ENCODE measurements at regions not wholly inside any gene's neighbourhood (a gene's known extent, or its start where the extent isn't known, plus 50 kb on each side); places are given as distances from the start of the nearest gene placed in this dataset.

GRCh38 chr14:34246206-34246605 lies 215.8 kb downstream of the SPTSSA start:
- no peak for ATAC-seq
- Histone ChIP-seq H3K9me3 (no peaks in the 10 kb centered on the region), H3K27ac (no peak overlapping the region), H3K4me3 (no peak overlapping the region), H3K27me3 (peaks cover 0 to 3% (median 0%) of the 10 kb centered on the region in 9 donors), H3K4me1 (peaks cover 0 to 17% (median 11%) of the 10 kb centered on the region in 12 donors), H3K36me3 (no peaks in the 10 kb centered on the region)
- WGBS, 4 donors, result 41 to 87% (median 71%) methylated on average over 4 of the region's 4 CpGs
- intact Hi-C loops (cut with DNase I), result no loop called here
- no peak for TF ChIP-seq POLR2A (IDR thresholded peaks at IDR 0.05)
- TF ChIP-seq, protein P1, sequence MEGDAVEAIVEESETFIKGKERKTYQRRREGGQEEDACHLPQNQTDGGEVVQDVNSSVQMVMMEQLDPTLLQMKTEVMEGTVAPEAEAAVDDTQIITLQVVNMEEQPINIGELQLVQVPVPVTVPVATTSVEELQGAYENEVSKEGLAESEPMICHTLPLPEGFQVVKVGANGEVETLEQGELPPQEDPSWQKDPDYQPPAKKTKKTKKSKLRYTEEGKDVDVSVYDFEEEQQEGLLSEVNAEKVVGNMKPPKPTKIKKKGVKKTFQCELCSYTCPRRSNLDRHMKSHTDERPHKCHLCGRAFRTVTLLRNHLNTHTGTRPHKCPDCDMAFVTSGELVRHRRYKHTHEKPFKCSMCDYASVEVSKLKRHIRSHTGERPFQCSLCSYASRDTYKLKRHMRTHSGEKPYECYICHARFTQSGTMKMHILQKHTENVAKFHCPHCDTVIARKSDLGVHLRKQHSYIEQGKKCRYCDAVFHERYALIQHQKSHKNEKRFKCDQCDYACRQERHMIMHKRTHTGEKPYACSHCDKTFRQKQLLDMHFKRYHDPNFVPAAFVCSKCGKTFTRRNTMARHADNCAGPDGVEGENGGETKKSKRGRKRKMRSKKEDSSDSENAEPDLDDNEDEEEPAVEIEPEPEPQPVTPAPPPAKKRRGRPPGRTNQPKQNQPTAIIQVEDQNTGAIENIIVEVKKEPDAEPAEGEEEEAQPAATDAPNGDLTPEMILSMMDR (IDR thresholded peaks at IDR 0.05), result no peak
- no peak for DNase-seq

DNA sequence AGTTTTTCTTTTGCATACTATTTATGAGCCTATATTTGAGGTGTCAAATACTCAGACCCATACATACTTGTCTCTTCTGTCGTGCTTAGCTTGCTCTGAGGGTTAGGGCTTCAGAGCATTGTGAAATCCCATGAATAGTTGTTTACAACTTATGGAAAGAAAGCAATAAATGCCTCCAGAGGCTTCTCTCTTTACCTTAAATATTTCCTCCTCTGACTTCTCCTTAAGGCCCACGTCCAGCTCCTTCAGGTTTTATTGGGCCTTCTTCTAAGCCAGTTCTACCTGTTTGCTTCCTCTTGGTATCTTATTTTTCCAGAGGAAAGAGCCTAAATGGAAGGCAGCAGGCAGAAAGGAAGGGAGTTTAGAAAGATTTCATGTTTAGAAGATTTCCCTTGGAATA lies 218.6 kb downstream of the SPTSSA start:
- 67 to 92% (median 84%) methylated on average over 2 of the region's 2 CpGs for WGBS, 4 donors
- DNase-seq (no peak), ATAC-seq (no peak)
- intact Hi-C loops (cut with DNase I), result no loop called here
- Histone ChIP-seq H3K27me3 (peaks cover 0 to 3% (median 0%) of the 10 kb centered on the region in 9 donors), H3K4me3 (no peak overlapping the region), H3K9me3 (no peaks in the 10 kb centered on the region), H3K27ac (no peak overlapping the region), H3K4me1 (peaks cover 0 to 7% (median 0%) of the 10 kb centered on the region in 12 donors), H3K36me3 (no peaks in the 10 kb centered on the region)
- no peak for TF ChIP-seq POLR2A (IDR thresholded peaks at IDR 0.05)
- TF ChIP-seq, protein P1 (IDR thresholded peaks at IDR 0.05), result no peak

- H3K36me3 ChIP-seq, result no peaks in the 10 kb centered on the region
- no peaks in the 10 kb centered on the region for H3K9me3 ChIP-seq
- H3K4me1 ChIP-seq, result peaks cover 0 to 7% (median 0%) of the 10 kb centered on the region in 12 donors
- DNase-seq, result no peak
- no peak overlapping the region for H3K4me3 ChIP-seq
- WGBS, 4 donors, result 86 to 93% (median 91%) methylated on average over 1 of the region's 1 CpG
- intact Hi-C loops (cut with DNase I), result no loop called here
- no peak for ATAC-seq
- TF ChIP-seq, protein P1 (IDR thresholded peaks at IDR 0.05), result no peak
- TF ChIP-seq POLR2A (IDR thresholded peaks at IDR 0.05), result no peak
- no peak overlapping the region for H3K27ac ChIP-seq
- peaks cover 0 to 3% (median 0%) of the 10 kb centered on the region in 9 donors for H3K27me3 ChIP-seq
Observed at GRCh38 chr14:34243001-34243400, 219.0 kb downstream of the SPTSSA start.

- ATAC-seq (no peak), DNase-seq (no peak)
- Histone ChIP-seq H3K27ac (no peak overlapping the region), H3K9me3 (no peaks in the 10 kb centered on the region), H3K27me3 (peaks cover 0 to 3% (median 0%) of the 10 kb centered on the region in 9 donors), H3K4me1 (peaks cover 0 to 5% (median 0%) of the 10 kb centered on the region in 12 donors), H3K4me3 (no peak overlapping the region), H3K36me3 (no peaks in the 10 kb centered on the region)
- WGBS, 4 donors, result 63 to 74% (median 67%) methylated on average over 3 of the region's 3 CpGs
- no peak for TF ChIP-seq POLR2A (IDR thresholded peaks at IDR 0.05)
- TF ChIP-seq, protein P1 (IDR thresholded peaks at IDR 0.05), result no peak
- intact Hi-C loops (cut with DNase I), result no loop called here
Observed at GRCh38 chr14:34241185-34241711, 220.8 kb downstream of the SPTSSA start.

Measured in heart left ventricle (tissue), 16 donors.